ENCODE measurements at regions not wholly inside any gene's neighbourhood (a gene's known extent, or its start where the extent isn't known, plus 50 kb on each side); places are given as distances from the start of the nearest gene placed in this dataset.
"Not testable (repeated sequence)": the region's sequence is repeated elsewhere in the genome, so short reads cannot be mapped to it uniquely, and the experiment has no call there.

- DNase-seq (ENCODE audit: low spot score) = no peak
Observed at GRCh38 chr5:99441235-99441634, 512.4 kb upstream of the CHD1 start.

GRCh38 chr5:99438619-99439018 is 509.8 kb upstream of the CHD1 start:
- no peak for DNase-seq (ENCODE audit: low spot score)

DNA sequence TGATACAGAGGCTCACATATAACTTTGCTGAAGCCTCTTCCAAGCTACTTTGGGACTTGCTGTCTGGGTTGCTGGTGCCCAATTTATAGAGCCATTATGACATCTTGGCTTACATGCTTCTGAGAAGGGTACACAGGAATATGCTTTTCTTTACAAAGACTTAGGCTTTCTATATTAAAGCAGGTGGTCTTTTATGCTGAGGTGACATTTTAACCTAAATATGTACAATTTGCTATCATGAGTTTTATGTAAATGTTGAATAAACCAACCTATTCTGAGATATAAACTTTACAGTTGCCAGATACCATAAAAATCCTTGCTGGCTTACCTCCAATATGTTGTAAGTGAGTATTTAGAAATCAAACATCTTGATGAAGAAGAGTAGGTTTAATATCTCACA is 509.2 kb upstream of the CHD1 start:
- no peak for DNase-seq (ENCODE audit: low spot score)

- DNase-seq (ENCODE audit: low spot score) = not testable (repeated sequence)
Observed at GRCh38 chr5:99423396-99423795, 494.6 kb upstream of the CHD1 start.

DNA sequence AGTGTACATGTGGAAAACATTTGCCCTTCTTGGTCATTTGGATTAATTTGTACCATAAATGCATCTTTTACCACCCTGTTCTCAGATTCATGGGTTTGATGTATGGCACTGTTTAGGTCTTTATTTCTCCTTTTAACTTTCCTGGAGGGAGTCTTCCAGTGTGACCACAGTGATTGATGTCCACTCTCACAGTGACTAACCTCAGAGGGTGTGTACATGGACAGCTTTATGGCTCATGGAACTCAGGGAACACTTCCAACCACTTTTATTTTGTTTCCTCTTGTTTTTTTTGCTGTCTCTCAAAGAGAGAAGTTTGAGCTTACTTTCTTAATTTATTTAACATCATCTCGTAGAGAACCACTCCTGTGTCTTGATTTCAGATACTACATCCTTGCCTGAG is 489.8 kb upstream of the CHD1 start:
- not testable (repeated sequence) for DNase-seq (ENCODE audit: low spot score)

- DNase-seq (ENCODE audit: low spot score) = not testable (repeated sequence)
Observed at GRCh38 chr5:99410386-99410785, 481.6 kb upstream of the CHD1 start.

DNA sequence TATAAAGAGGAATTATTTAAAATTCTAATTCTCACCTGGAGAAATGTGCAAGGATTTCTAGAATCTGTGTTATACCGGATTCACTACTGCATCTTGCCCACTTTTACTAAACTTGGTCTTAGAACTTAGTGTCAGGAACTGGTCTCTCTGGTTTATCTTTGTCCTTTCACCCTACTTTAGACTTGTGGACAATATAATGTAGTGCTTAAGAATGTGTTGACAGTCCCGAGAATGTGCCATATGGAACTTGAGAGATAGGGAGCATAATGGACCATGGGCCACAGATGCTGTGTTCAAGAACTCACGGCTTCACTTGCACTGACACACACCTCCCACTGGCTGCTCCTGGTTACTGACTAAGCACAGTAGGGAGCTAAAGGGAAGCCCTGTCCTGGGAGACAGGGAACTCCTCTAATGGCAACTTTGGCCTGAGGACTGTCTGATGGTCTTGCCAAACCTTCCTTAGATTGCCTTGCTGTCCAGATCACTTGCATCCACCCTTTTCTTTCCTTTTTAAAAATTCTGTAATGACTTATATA is 476.0 kb upstream of the CHD1 start:
- not testable (repeated sequence) for DNase-seq (ENCODE audit: low spot score)

DNA sequence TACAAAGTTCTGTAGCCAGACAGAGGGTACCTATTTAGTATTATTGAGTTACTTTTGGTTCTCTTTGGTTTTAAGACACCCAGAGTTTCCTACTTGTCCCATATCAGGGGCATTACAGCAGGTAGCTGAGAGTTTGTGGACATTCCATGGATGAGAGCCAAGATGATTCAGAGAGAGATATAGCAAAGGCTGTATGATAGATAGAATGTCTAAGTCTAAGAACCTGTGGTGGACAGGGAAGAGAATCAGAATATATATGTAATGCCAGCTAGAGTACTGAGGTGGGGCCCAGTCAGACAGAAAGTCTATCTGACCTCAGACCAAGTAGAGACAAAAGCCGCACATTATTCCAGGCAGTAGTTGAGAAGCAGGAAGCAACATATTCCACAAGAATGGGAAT is 471.8 kb upstream of the CHD1 start:
- DNase-seq (ENCODE audit: low spot score) = not testable (repeated sequence)

DNA sequence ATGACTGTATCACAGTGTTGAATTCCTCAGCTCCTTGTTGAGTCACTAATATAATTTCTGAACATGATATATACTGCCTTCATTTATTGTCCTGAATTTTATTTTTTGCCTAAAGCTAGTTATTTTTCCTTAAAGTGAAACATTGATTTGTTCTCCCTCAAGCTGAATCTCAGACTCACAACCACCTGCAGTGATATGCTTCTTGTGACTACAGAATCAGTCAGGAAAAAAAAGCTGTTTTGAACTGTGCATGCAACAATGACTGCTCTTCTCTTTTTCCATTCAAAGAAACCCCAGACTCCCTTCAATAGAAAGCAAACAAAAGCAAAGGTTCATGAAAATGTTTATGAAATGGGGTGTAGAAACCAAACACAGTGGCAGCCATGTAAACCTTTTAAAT is 470.2 kb upstream of the CHD1 start:
- DNase-seq (ENCODE audit: low spot score) = peak; percentile 0

DNA sequence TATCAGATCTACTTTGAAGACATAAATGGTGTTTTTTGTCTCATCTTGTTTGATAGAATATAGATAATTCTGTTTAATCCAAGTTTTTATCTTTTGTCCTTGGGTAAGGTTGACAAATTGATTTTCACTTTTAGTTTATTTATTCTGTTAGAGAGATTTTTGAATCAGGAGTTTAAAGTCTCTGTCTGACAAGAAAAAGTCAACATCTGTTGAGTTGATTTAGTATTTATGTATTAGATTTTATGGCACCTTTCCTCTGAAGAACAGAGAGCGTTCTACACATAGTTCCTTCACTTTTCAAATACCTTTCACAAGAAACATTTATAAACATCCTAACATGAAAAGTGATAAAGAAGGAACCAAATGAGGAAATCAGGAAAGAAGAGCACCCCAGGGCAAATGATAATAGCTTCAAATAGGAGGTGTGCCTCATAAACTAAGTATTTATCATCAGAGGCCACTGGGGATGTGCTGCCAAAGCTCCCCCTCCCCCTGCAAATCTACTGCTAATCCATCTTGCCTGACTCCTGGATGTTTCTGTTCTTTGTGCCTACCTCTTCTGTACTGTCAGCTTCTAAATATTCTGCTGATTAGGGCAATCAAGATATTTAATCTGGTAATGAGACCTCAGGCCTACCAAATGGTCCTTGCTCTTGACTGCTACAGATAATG is 457.7 kb upstream of the CHD1 start:
- DNase-seq (ENCODE audit: low spot score) = no peak

DNA sequence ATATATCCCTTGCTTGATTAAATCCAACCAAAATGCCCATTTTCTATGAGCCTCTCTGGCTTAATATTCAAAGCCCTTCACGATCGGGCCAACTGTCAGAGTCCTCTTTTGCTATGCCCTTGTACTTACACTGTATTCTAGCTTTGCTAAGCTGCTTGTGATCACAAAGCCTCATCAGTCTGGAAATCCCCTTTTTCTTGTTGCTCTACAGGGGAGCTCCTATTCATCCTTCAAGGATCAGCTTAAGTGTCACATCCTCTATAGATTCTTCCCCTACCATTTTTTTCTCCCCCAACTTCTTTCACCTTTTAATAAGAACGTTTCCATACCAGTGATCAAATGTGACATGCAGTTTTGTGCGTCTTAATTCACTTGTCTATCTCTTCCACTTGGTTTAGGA is 450.4 kb upstream of the CHD1 start:
- DNase-seq (ENCODE audit: low spot score) = no peak

DNA sequence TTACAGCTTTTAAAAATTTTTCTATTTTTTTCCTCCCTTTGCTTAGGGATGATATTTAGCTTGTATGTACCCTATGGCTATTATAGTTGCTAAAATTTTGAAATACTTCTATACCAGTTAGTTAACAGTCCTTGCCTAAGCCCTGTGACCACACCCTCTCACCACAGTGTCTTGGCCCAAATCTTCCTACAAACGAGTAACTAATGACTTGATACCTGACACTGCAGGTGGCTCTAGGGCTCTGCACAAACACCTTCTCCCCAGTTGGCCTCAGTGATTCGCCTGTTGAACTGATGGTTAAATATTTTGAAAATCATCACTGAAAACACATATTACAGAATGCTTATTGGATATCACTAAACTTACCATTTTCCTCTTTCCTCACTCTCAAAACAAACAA is 449.6 kb upstream of the CHD1 start:
- no peak for DNase-seq (ENCODE audit: low spot score)

- no peak for DNase-seq (ENCODE audit: low spot score)
Observed at GRCh38 chr5:99369797-99370593, 441.2 kb upstream of the CHD1 start.

DNA sequence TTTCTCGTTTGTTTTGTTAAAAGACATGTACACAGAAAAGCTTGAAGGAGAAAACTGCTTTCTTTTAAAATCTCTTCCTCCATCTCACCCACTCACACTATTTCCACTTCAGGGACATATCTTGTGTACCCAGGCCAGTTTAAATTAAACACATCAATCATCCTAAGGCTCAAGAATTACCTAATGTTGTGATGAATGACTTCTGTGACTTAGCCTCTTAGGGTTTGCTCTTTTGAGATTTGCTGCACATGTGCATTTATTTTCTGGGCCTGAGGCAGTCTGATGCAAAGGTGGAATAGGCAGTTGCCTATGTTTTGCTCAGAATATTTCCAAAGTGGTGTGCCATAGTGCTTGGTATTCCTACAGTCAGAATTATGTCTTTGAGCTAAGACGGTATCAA is 439.9 kb upstream of the CHD1 start:
- DNase-seq (ENCODE audit: low spot score) = no peak

- no peak for DNase-seq (ENCODE audit: low spot score)
Observed at GRCh38 chr5:99355881-99356280, 427.1 kb upstream of the CHD1 start.

- no peak for DNase-seq (ENCODE audit: low spot score)
Observed at GRCh38 chr5:99349787-99350186, 421.0 kb upstream of the CHD1 start.

DNA sequence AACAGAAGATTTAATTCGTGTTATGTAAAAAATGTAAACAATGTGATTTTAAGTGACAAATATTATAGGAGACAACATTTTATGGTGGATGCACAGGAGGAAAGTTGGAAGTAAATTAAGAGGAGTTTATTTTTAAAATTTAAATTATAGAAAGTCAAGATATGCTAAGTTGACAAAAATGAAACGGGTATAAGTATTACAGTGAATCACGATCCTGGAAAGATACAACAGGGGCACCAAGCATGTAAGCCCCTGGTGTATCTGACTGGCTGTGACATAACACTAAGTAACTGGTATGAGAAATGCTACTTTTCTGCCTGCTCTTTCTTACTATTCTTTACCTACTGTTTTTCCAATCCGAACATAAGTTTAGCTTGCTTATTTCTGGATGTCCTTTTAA is 419.8 kb upstream of the CHD1 start:
- DNase-seq (ENCODE audit: low spot score) = no peak

- not testable (repeated sequence) for DNase-seq (ENCODE audit: low spot score)
Observed at GRCh38 chr5:99339758-99340157, 411.0 kb upstream of the CHD1 start.

DNA sequence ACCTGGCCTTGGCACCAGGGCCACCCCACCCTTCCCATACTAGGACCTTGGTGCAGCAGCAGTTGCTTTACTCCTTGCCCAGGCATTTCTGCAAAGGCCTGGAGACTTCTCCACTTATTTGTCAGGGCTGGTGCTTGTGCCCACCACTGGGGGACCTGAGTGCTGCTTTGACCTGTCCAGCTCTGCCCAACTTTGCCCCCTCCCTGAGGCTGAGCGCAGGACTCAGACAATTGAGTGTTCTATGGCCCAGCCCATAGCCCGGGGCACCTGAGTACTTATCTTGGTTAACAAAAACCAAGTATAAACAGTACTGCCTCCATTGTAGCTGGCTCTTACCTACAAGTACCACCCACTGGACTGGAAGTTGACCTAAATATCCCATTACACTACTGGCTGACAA is 406.1 kb upstream of the CHD1 start:
- no peak for DNase-seq (ENCODE audit: low spot score)

DNA sequence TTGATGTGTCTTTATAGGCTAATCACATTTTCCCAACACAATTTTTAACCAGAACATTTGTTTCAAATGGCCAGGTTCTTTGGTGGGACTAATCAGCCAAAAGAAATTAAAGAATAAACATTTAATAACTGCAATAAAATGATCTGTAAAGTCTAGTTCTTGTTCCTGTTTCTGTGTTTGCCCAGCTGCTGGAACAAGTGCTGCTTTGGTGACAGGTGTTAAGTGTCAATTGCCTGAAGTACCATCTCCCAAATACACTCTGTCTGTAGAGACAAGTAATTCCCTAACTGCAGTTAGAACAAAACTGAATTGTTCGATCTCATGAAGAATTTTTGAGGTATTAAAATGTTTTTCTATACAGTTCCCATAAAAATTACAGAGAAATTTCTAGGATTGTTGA is 402.3 kb upstream of the CHD1 start:
- DNase-seq (ENCODE audit: low spot score) = no peak

DNA sequence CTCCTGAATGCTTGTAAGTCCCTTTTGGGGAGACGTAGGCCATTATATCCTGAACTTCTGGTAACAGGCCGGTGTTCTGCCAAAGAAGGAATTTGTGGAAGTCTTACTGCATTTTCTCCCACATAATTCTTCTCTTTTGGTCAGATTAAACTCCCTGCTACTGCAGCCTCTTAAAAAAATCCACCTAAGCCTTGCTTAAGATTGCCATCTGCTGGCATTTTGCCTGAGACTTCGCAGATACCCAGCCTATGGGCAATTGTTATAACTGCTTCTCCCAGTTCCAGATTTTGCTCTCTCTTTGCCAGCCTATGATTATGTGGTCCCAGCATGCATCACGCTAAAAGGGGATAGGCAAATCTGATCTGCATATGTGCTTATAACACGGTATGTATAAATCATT is 391.6 kb upstream of the CHD1 start:
- no peak for DNase-seq (ENCODE audit: low spot score)

DNA sequence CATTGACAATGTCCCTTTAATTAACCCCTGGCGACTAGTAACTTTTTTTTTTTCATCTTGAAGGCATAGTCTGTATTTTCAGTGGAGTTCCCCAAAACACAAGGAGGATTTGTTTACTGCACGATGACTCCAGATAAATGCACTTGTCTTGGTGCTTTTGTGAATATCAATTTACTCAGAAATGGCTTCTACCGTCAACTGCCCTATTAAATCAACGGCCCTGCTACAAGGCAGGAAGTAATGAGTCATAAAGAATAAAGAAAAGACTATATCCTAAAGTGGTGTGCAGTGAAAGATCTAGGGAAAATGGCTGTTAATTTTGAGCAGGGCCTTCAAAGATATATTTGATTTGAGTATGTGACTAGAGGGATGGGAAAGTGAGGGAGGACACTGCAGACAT is 388.3 kb upstream of the CHD1 start:
- DNase-seq (ENCODE audit: low spot score) = peak; percentile 53

GRCh38 chr5:99316484-99316883 is 387.7 kb upstream of the CHD1 start:
- no peak for DNase-seq (ENCODE audit: low spot score)
